ENCODE measurements at regions not wholly inside any gene's neighbourhood (a gene's known extent, or its start where the extent isn't known, plus 50 kb on each side); places are given as distances from the start of the nearest gene placed in this dataset.
"Not testable (repeated sequence)": the region's sequence is repeated elsewhere in the genome, so short reads cannot be mapped to it uniquely, and the experiment has no call there.

DNA sequence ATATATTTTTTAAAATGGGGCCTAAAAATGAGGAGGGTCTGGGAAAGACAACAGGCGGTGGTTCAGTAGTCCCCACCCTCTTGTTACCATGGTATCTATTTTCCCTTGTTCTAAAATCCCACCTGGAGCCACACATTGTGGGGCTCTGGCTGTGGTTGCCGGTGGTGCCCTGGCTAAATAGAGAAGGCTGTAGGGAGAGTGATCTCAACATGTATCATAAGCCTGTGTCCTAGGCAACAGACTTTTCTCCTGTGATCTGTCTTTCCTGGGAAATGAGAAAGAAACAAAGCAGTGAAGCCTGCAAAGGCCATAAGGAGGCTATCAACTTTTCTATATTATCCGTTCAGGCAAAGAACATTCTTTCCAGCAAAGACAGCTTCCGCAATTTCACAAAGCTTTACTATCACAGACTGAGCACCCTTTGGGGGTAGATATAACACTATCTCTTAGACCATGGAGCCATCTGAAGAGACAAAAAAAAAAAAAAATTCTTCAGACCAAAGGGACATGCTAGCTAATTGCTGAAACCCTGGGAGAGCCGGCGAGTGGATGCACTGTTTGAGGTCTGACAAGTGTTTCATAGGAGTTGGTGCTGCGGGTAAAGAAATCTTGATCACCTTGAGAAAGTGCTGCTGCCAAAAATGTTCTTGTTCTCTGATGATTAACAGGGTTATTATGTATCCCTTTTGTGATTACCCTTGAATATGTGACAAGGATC, 879.2 kb upstream of the DDX18 start:
- DNase-seq = no peak

DNA sequence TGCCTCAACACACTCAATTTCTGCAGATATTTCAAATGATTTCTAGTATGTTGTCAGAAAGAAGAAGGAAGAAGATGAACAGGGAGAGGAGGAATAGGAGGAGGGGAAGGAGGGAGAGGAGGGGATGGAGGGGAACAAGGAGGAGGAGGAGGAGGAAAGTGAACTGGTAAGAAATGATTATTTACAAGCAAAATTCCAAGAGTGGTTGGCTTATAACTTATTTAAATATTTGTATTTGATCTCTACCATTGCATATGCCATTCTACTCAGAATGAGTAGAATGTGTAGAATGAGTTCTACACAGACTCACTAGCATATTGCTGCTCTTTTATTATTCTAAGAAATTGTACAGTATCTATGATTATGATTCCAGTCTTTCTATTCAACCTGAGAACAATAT, 866.2 kb upstream of the DDX18 start:
- no peak for DNase-seq

DNA sequence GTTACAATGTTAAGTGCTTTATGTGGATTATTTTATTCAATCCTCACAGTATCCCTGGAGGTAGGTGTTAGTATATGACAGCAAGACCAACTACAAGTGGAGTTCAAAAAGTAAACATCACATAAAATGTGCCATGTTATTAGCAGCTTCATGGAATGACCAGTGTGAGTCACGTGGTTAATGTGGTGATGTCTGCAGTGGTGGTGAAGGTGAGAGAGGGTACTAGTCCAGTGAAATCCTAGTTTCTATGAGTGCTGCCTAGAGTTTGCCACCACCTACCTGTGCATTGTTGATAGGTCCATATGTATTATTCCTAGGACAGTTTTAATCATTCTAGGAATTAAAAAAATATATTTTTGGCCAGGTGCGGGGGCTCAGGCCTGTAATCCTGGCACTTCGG, 865.2 kb upstream of the DDX18 start:
- no peak for DNase-seq

DNA sequence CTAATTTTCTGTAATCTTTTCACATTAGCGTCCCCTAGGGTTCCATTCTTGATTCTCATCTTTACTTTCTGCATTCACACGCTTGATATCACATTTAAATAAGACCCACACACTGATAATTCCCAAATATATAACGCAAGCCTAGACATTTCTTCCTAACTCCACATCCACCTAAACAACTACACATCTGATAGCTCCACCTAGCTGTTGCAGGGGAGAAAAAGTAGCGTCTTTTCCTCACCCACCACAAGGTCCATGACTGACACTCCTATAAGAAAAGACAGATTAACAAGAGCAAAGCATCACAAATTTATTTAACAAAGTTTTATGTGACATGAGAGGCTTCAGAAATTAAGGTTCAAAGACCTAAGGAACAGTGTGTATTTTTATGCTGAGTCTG, 862.2 kb upstream of the DDX18 start:
- DNase-seq = no peak

DNA sequence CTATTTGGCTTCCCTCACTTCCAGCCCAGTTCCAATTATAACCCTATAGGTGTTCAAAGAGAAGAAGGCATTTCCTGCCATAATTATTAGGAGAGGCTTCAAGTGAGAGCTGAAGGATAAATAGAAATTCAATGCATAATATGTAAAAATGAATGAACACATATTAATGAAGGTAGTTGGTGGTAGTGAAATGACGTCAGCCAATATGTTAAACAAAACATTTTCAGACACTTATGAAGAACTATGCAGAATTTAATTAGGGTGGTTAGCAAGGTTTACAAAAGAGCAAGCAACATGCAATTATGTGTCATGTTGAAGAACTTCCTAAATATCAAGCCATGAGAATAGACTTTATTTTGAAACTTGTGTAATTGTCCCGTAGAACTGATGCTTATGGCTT, 858.8 kb upstream of the DDX18 start:
- DNase-seq = no peak

DNA sequence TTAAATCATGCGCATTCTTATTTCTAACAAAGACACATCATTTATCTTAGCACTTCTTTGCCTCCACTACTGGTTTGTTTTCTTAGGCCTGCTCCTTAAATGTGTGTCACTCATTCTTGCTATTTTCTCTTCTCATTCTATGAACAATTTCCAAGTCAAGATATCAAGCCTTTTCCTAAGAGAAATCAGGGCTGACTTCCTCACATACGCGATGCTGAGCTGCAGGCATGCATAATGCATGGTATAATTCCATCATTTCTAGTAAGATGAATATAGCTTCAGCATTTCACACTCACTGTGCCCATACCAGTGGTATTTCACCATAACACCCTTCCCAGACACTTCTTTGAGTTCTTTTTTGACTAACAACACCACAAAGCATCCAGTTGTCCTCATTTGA, 838.9 kb upstream of the DDX18 start:
- no peak for DNase-seq

DNA sequence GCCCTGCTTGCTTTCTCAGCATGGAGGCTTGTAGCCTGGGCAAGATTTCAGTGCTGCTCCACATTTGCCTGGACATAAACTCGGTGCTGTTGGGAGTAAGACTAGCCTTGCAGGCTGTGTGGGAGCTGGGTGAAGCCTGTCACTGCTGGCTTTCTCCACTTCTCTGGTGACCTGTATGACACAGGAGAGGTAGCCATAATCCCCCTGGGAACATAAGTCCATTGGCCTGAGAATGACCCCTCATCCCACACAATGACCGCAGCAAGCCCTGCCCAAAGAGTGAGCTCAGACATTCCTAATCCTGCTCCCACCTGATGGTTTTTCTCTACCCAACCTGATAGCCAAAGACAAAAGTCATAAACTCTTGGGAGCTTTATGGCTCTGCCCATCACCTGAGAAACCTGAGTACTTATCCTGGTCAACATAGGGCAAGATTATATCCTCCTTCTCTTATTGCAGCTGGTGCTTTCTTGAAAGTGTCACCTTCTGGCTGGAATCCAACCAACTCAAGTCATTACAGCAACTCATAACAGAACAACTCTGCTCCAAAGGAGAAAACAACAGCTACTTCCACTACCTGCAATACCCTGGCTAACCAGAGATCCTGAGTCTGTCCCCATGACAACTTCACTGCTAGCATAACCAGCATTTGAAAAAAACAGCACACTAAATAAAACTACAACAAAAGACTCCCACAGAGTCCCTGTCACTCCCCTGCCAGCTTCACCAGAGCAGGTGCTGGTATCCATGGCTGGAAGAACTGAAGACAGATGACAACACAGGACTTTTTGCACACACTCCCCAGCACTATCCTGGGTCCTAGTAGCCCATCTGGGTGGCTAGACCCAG, 834.4 kb upstream of the DDX18 start:
- DNase-seq = no peak

DNA sequence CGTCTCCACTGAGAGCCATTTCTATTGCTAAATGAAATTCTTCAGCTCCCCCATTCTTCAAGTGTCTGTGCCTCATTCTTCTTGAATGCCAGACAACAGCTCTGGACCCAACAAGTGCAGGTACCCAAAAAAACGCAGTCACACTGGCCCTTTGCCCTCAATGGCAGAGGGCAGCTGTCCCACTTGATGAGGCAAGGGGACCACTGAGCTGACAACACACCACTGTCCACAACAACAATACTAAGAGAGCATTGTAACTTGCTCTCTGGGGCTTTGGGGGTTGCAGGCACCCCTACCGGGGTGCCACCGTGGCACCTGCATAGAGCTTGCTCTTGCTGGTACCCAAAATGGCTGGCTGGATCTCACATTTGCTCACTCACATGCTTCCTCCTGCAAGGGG, 827.0 kb upstream of the DDX18 start:
- DNase-seq = no peak

DNA sequence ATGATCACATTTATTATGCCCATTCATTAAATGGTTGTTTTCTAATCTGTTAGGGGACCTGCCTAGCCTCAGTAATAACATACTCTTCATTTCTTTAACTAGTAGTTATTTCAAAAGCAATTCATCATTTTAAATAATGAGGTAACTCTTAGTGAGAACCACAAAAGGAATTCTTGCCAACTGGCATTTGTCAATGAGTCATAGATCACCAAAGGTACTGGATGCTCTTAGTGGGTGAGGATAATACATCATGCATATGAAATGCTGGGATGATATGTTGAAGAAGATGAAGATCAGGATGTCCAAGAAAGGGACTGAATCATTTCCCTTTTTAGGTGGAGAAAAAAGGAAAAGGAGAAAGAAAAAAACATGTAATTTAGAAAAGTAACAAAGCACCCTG, 826.2 kb upstream of the DDX18 start:
- DNase-seq = no peak

DNA sequence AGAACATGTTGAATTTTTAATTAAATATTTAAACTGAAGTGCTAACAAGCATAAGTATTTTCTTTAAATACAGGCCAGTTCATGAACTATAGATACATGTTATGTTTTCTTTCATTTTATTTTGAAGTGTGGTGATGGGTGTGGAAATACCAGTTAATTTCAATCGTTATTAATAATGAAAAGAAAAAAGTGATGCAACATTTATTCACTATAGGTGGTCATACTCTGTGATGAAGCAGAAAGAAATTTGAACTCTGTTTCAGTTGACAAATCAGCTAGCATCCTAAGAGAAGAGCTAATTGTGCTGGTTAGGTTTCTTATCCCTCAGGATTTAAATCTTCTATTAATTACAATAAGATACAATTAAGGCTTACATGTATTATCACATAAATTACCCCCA, 795.1 kb upstream of the DDX18 start:
- no peak for DNase-seq

DNA sequence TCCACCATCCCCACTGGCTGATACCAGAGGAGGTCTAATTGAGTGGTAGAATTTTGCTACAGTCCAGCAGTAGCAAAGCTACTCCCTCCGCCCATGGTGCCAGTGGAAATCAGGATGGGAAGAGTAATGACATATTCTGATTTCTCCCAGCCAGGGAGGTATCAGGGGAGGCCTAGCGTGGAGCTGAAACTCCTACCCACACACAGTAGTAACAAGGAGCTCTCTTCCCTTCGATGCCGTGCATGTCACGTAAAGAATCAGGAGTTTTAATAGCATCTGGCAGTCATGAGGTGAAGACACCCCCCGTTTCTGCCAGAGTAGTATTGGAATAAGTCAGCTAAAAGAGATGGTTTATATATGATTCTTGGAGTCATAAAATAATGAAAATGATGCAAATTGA, 786.8 kb upstream of the DDX18 start:
- no peak for DNase-seq

DNA sequence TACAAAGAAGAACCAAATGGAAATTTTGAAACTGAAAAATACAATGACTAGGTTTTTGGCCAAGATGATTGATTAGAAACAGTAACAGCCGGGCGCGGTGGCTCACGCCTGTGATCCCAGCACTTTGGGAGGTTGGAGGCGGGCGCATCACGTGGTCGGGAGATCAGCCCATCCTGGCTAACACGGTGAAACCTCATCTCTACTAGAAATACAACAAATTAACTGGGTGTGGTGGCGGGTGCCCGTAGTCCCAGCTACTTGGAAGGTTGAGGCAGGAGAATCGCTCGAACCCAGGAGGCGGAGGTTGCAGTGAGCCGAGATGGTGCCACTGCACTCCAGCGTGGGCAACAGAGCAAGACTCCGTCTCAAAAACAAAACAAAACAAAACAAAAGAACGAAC, 785.8 kb upstream of the DDX18 start:
- not testable (repeated sequence) for DNase-seq

DNA sequence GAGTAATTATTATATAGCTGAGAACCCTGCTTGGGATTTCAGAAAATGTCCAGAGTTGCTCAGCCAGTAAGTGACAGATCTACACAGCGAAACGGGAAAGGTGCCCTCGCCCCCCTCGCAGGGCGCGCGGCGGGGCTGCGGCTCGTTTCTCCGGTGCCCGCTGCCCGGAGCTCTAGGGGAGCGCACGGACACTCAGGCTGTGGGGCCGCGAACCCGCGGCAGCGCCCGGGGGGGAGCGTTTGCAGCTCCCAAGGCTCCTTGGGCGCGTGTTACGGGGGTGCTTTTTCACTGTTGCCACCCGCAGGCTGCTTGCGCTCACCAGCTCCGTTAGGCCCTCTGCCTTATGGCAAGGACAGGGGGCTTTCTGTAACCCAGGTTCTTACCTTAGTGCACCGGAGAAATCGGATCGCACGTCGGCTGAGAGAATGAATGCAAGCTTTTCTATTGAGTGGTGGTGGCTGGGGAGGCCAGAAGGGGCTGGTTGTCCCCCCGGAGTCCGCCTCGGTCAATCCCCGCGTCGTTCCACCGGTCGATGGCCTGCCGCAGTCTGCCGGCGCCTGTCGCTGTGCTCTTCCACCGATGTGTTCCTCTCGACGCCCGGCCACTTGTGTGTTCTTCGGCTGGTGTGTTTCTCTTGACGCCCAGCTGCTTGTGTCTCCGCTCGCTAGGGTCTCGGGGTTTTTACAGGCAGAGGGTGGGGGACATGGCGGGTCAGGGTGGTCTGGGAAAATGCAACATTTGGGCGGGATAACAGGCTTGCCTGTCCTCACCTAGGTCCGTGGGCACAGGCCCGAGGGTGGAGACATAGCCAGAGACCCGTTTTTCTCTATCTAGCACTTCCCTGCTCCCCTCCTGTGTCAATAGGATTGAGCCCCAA, 758.8 kb upstream of the DDX18 start:
- no peak for DNase-seq

DNA sequence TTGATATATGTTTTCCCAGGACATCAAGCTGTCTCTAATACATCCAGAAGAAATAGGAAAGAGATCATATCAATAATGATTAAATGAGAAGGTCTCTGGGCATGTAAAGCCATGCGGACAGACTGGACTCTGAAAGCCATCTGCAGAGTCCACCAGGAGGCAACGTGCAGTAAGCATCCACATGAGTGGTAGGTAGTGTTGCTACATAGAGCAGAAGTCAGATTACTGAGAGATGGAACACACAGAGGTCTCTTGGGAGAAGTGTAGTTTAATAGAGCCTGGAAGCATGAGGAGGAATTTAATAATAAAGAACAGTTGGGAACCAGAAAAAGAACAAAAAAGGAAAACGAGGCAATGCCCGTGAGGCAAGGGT, 758.1 kb upstream of the DDX18 start:
- no peak for DNase-seq

DNA sequence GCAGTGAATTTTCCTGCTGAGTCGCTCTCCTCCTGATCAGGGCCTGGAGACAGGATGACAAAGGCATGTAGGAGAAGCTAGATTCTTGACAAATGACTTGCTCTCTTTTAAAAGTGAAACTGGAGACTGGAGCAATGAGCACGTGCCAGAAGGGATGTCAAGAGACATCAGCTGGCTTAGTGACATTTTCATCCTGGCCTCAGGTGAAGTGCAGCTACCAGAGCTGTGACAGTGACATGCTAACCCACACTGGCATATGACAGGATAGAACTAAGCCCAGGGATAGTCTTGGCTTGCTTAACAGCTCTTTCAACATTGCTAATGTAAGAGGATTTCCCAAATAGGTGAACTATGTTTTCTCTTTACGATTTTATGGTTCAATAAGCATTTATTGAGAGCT, 757.5 kb upstream of the DDX18 start:
- no peak for DNase-seq

DNA sequence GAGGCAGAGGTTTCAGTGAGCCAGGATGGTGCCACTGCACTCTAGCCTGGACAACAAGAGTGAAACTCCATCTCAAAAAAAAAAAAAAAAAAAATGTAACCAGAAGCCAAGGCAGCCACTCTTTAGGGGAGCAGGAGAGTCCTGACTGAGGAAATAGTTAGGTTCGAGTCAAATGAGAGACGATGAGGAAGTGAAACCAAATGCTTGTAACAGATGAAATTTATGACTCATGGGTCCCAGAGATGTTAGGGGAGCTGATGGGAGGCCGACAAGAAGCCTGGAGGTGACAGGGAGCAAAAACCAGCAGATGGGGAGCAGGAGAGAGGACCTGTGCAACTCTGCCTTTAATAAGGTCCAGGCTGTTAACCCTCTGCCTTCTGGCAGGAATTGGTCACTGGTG, 756.1 kb upstream of the DDX18 start:
- no peak for DNase-seq

DNA sequence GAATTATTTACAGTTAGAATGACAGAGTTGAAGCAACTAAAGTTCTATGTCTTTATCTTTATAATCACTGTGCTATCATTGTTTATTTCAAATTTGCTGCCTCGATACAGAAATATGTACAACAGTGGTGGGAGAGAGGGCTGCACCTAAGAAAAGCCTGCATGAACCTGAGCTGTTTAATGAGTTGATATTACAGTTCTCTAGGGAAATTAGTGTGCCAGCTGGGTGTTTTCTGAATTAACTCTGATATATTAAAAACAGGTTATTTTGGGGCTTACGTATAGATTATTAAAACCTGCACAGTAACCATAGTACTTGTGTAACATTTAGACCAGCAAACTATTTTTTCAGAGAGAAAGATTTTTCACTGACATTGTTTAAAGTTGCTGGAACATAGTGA, 750.5 kb upstream of the DDX18 start:
- DNase-seq = no peak

DNA sequence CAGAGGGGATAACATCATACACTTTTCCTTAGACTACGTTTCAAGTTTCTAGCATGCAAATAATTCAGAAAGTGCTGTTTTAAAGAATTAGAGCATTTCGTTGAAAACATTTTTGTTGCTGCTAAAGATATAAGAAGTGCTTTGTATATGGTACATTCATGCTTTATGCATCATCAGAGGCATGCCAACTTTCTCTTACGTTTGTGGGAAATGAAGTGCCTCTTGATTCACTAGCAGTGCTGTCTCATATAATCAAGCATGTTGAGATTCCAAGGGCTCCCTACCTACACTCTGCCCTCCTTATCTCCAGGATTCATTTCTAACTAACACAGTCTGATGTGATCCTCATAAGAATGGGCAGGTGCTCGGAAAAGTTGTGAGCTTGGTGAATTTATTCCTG, 748.6 kb upstream of the DDX18 start:
- no peak for DNase-seq

DNA sequence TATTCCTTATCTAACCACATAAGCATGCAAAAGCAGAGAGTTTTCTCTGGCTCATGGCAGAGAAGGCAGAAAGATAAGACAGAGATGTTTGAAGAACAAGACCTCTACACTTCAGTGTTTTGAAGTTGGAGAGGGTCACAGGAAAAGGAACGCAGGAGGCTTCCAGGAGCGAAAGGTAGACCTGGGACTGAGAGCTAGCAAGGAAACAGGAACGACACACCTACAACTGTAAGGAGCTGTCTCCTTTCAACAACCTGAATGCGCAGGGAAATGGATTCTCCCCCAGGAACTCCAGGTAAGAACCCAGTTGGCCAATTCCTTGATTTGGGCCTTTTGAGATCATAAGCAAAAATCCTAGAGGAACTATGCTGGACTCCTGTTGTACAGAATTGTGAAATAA, 746.6 kb upstream of the DDX18 start:
- DNase-seq = no peak

DNA sequence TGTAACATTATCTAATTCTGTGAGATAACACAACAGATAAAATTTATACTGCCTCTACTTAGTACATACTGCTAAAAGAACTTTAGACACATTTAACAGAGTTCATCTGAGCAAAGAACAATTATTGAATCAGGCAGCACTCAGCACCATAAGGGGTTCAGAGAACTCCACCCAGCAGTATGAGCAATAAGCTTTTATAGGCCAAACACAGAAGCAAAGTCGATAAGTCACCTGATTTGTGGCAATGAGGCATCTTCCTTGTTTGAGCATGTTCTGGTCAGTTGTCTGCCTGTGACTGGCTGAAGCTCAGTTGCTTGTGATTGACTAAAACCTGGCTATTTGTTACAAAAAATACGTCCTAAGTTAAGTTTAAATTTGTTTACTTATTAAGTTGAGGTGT, 746.1 kb upstream of the DDX18 start:
- no peak for DNase-seq

DNA sequence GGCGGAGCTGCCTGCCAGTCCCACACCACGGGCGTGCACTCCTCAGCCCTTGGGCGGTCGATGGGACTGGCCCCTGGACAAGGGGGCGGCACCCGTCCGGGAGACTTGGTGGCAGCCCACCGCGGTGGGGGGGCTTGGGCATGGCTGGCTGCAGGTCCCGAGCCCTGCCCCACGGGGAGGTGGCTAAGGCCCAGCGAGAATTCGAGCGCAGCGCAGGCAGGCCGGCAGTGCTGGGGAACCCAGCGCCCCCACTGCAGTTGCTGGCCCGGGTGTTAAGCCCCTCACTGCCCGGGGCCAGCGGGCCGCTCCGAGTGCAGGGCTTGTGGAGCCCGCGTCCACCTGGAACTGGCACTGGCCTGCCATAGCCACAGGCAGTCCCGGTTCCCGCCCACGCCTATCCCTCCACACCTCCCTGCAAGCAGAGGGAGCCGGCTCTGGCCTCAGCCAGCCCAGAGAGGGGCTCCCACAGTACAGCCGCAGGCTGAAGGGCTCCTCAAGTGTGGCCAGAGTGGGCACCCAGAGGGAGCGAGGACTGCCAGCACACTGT, 742.9 kb upstream of the DDX18 start:
- no peak for DNase-seq

DNA sequence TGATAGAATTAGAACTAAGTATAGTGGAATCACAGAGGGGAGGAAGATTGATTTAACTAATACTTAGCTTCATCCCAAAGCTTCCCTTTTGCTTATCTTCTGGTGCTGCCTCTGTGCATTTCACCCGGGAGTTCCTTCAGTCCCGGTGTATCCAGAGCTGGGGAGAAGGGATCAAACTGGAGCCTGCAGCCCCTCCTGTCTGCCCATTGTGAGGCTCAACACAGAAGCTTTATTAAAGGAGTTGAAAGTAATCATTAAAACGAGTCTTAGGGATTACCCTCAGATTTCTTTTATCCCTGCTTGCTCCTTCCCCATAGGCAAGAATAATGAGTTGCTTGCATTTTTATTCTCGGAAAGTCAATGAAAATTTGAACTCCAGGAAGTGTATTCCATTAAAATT, 739.7 kb upstream of the DDX18 start:
- no peak for DNase-seq

DNA sequence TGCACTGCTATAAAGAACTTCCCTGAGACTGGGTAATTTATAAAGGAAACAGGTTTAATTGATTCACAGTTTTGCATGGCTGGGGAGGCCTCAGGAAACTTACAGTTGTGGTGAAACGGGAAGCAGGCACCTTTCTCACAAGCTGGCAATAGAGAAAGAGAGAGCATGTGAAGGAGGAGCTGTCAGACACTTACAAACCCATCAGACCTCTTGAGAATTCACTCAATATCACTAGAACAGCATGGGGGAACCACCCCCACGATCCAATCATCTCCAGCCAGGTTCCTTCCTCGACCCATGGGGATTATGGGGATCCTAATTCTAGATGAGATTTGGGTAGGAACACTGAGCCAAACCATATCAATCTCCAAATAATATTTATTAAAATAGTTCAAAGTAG, 729.2 kb upstream of the DDX18 start:
- no peak for DNase-seq
